Ishikawa (cell line): ENCODE measurements at regions not wholly inside any gene's neighbourhood (a gene's known extent, or its start where the extent isn't known, plus 50 kb on each side); places are given as distances from the start of the nearest gene placed in this dataset.

ENCODE experiments used
- EP300 ChIP-seq: IDR thresholded peaks from 2 replicates; pipeline ENCODE4 v1.6.1; 2012; ENCODE audit warnings: borderline replicate concordance
- RAD21 ChIP-seq: IDR thresholded peaks from 2 replicates; pipeline ENCODE4 v1.6.1; 2012; ENCODE audit warnings: low read depth
- TAF1 ChIP-seq: IDR thresholded peaks from 2 replicates; pipeline ENCODE4 v1.6.1; 2012; ENCODE audit warnings: low read depth, mild to moderate bottlenecking
- TCF12 ChIP-seq: IDR thresholded peaks from 2 replicates; pipeline ENCODE4 v1.6.1; 2012; ENCODE audit warnings: low read depth
- TEAD4 ChIP-seq: IDR thresholded peaks from 2 replicates; pipeline ENCODE4 v1.6.1; 2012
- TF ChIP-seq, protein P1 (sequence below): IDR thresholded peaks from 2 replicates; pipeline ENCODE4 v1.6.1; 2012

DNA sequence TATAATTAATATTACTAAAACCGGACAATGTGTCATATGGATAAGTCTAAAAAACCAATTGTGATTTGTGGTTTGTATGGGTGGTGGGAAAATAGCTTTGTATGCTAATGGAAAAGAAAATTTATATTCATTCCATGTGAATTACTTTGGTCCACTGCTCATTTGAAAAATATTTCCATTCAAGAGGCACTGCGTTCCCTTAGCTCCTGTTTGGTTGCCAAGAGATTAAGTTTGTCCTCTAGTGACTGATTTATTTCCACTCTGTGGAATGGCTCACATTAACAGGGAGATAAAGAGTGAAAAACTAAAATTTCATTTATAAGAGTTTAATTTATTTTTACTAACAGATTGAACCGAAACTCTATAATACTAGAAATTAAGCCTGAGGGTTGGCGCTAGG is 744.1 kb upstream of the CHRM3 start:
- TF ChIP-seq, protein P1, sequence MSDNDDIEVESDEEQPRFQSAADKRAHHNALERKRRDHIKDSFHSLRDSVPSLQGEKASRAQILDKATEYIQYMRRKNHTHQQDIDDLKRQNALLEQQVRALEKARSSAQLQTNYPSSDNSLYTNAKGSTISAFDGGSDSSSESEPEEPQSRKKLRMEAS: no peak
- TF ChIP-seq TCF12 (peak; percentile 51; the same call in 1 of the 2 replicates), EP300 (peak; percentile 79), TAF1 (no peak), TEAD4 (peak; percentile 56; the same call in 1 of the 2 replicates), RAD21 (no peak)
